Fibroblast of lung (primary cell): ENCODE measurements at regions not wholly inside any gene's neighbourhood (a gene's known extent, or its start where the extent isn't known, plus 50 kb on each side); places are given as distances from the start of the nearest gene placed in this dataset.
"Not testable (repeated sequence)": the region's sequence is repeated elsewhere in the genome, so short reads cannot be mapped to it uniquely, and the experiment has no call there.

Experiments
- EZH2 ChIP-seq: IDR thresholded peaks from 2 replicates; pipeline ENCODE4 v1.5.1; 2012; ENCODE audit warnings: low read length, control low read depth, mild to moderate bottlenecking; ENCODE audit errors: missing control alignments
- TF ChIP-seq, protein P1 (sequence below), 2 donors: IDR thresholded peaks in 1 of 2; conservative IDR thresholded peaks in 1 of 2; 1 replicate in 1 of 2; 2 replicates in 1 of 2; pipeline ENCODE4 v1.5.1; 2011 to 2012; ENCODE audit warnings: low read length in 2 of 2, control low read depth in 1 of 2, inconsistent platforms in 1 of 2, low read depth in 1 of 2, mild to moderate bottlenecking in 1 of 2

DNA sequence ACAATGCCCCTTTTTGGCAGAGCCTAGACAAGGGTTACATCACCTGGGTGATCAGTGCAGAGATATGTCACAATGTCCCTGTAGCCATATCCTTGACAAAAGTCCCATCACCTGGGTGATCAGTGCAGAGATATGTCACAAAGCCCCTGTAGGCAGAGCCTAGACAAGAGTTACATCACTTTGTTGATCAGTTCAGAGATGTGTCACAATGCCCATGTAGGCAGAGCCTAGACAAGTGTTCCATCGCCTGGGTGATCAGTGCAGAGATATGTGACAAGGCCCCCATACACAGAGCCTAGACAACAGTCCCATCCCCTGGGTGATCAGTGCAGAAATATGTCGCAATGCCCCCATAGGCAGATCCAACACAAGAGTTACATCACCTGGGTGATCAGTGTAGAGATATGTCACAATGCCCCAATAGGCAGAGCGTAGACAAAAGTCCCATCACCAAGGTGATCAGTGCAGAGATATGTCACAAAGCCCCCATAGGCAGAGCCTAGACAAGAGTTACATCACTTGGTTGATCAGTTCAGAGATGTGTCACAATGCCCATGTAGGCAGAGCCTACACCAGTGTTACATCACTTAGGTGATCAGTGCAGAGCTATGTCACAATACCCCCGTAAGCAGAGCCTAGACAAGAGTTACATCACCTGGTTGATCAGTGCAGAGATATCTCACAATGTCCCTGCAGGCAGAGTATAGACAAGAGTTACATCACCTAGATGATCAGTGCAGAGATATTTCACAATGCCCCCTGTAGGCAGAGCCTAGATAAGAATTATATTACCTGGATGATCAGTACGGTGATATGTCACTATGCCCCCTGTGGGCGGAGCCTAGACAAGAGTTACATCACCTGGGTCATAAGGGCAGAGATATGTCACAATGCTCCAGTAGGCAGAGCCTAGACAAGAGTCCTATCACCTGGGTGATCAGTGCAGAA is 137.6 kb upstream of the FRG2B start:
- TF ChIP-seq, protein P1, sequence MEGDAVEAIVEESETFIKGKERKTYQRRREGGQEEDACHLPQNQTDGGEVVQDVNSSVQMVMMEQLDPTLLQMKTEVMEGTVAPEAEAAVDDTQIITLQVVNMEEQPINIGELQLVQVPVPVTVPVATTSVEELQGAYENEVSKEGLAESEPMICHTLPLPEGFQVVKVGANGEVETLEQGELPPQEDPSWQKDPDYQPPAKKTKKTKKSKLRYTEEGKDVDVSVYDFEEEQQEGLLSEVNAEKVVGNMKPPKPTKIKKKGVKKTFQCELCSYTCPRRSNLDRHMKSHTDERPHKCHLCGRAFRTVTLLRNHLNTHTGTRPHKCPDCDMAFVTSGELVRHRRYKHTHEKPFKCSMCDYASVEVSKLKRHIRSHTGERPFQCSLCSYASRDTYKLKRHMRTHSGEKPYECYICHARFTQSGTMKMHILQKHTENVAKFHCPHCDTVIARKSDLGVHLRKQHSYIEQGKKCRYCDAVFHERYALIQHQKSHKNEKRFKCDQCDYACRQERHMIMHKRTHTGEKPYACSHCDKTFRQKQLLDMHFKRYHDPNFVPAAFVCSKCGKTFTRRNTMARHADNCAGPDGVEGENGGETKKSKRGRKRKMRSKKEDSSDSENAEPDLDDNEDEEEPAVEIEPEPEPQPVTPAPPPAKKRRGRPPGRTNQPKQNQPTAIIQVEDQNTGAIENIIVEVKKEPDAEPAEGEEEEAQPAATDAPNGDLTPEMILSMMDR (conservative IDR thresholded peaks at IDR 0.05 in 1 of 2, IDR thresholded peaks at IDR 0.05 in 1 of 2; ENCODE audit: low read depth in 1 of 2, low read length in 2 of 2), result not testable (repeated sequence)
- TF ChIP-seq EZH2, result not testable (repeated sequence)
